ENCODE measurements at regions not wholly inside any gene's neighbourhood (a gene's known extent, or its start where the extent isn't known, plus 50 kb on each side); places are given as distances from the start of the nearest gene placed in this dataset.

- no peak for DNase-seq
Measured at GRCh38 chr6:87995461-87995860, 52.2 kb upstream of the SPACA1 start.

GRCh38 chr6:87993356-87993755, 54.3 kb upstream of the SPACA1 start:
- peak; percentile 91 for DNase-seq

- no peak for DNase-seq
Measured at GRCh38 chr6:87990871-87991270, 56.8 kb upstream of the SPACA1 start.

DNA sequence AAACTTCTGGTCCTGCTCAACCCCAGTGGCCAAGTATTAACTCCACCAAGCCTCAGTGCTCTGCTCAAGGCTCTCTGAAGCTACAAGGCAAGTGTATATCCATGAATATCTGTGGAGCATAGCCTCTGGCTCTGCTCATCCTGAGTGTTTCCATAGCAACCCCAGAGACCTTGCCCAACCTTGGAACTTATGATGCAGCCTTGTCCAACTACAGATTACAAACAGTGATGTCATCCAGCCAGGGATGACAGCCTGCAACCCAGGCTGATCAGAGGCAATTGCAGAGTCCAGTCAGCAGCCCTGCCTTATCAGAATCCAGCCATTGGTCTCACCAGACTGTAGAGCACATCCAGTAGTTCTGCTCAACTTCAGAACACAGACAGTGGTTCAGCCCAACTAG, 65.5 kb upstream of the SPACA1 start:
- peak; percentile 31 for DNase-seq

GRCh38 chr6:87979737-87980136, 67.9 kb upstream of the SPACA1 start:
- no peak for DNase-seq

DNA sequence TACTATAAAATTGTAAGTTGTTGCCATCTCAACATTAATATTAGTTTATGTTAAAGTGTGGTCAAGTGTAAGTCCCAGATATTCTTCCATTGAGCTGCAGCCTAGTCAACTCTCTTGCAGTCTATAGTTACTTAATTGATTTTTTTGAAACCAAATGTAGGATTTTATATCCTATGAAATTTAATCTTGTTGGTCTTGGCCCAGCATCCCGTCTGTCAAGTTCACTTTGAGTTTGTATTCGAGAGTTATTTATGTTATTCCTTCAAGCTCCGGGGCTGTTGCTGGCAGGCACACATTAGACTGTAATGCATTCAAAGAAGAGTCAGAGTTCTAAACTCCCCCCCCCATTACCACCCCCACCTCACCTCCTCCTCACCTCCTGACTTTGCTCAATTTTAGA, 71.0 kb upstream of the SPACA1 start:
- DNase-seq = peak; percentile 39

DNA sequence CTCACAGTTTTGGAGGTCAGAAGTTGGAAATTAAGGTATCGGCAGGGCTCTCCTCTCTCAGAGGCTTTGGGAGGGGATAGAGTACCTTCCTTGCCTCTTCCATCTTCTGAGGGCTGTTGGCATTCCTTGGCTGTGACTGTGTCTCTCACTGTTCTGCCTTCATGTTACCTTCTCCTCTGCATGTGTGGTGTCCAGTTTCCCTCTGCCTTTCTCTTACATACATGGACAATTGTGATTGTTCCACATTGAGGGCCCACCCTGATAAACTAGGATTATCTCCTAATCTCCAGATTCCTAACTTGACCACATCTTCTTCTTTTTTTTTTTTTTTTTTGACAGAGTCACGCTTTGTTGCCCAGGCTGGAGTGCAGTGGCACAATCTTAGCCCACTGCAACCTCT, 72.1 kb upstream of the SPACA1 start:
- DNase-seq = no peak

- DNase-seq = no peak
Measured at GRCh38 chr6:87972279-87972678, 75.4 kb upstream of the SPACA1 start.

GRCh38 chr6:87971605-87972262, 75.9 kb upstream of the SPACA1 start:
- DNase-seq = no peak

DNA sequence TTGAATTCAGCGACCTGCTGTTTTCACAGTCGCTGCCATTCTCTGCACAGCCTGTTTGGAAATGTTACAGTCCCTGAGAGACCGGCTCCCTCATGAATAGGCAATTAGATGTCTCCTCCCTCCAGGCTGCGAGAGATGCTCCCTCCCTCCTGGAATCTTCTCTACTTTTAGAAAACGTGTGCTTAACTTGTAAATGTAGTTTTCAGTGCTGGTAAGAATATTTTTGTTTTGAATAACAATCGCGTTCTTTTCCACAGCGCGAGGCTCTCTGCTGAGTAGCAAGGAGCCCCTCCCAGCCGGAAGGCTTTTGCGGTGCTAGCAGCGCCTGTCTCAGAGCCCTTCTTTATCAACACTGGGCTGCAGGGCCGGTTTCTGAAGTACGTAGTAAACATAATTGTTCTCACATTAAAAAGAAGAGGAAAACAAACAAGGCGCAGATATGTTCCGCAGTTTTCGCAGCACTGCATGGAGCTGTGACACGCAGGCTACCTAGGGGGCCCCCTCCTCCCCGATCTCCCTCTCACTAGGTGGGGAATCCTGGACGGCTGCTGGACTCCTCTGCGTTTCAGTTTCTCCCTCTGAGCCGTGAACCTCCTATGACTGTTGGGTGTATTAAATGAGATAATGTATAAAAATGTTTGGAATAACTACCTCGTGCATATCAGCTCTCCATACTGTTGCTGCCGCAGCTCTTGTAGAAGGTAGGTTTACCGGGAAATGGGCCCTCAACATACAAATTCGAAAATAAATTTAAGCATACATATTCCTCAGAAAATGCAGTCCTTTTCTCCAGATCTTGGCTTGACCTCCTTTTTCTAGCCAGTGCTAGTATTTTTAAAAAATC, 79.0 kb upstream of the SPACA1 start:
- no peak for DNase-seq

- no peak for DNase-seq
Measured at GRCh38 chr6:87965806-87966205, 81.8 kb upstream of the SPACA1 start.

DNA sequence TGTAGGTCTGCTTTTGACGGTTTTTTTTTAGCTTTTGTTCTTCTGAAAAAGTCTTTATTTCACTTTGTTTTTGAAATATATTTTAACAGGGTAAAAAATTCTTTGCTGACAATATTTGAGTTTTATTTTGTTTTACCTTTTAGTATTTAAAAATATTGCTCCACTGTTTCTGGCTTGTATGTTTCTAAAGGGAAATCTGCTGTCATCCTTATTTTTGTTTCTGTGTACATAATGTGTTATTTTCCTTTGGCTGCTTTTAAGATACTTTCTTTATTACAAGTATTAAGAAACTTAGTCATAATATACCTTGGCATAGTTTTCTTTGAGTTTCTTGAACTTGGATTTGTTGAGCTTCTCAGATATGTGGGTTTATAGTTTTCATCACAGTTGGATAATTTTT, 88.6 kb upstream of the SPACA1 start:
- DNase-seq = no peak

- DNase-seq = no peak
Measured at GRCh38 chr6:87951751-87952150, 95.9 kb upstream of the SPACA1 start.

GRCh38 chr6:87950614-87951013, 97.0 kb upstream of the SPACA1 start:
- no peak for DNase-seq

DNA sequence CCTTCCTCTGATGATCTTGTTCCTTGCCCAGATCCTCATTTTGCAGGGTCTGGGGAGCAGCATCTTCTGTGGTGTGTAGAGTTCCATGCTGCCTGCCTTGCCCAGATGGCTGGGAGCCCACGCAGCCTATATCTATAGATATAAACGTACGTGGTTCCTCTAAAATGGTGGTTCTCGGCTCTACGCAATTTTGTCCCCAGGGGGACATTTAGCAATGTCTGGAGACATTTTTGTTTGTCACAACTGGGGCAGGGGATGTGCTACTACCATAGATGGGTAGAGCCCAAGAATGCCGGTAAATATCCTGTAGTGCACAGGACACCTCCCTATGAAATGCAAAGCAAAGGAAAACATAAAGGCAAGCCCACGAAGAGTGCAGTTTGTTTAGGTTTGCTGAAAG, 98.4 kb upstream of the SPACA1 start:
- DNase-seq = no peak

DNA sequence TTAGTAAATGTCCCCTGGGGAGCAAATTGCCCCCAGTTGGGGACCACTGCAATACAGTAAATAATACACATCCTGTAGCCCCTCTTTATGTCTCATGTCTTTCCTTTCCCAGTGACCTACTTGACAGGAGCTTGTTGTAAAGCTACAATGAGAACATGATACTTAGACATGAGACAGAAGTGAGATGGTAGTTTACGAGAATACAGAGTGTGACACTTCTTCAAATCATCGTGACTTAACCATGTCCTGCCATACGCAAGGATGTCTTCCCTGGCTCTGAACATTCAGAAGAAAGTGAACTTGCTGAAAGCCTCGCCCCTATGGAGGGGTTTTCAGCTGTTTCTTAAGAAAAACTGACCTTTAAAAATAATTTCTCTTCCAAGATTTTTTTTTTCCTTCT, 101.0 kb upstream of the SPACA1 start:
- DNase-seq = no peak

GRCh38 chr6:87945966-87946365, 101.7 kb upstream of the SPACA1 start:
- DNase-seq = peak; percentile 98

DNA sequence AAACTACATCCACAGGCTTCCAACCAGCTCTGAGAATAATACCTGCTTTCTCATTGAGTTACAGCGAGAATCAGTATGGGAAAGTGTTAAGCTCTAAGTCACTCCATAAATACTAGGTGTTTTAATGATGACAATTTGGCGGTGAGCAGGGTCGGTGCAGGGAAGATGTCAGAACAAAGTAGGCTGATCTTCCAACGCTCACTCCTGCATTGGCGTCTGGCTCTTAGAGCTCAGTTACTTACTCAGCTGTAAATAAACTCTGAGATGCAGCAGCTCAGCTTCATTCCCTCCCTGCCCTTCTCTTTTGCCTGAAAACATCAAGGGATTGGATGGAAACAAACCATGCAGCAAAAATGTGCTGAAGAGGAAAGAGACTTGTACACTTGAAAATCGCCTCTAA, 102.5 kb upstream of the SPACA1 start:
- peak; percentile 83 for DNase-seq

DNA sequence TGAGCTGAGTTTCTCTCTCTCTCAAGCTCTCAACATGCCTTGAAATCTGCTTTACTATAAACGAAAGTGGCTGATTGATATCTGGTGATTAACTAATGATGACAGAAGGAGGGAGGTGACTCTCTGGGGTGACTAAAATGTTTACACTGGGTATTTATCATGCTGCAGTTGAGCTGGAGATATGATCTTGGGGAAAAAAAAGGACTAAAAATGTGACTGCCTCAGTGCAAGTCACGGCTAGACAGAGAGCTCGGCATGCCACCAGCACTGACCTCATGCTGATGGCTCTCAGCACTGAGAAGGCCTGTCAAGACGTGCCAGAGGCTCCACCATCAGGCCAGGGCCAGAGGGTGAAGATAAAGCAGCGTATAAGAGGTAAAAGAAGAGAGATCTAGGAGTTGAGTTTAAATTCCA, 103.1 kb upstream of the SPACA1 start:
- DNase-seq = peak; percentile 97

DNA sequence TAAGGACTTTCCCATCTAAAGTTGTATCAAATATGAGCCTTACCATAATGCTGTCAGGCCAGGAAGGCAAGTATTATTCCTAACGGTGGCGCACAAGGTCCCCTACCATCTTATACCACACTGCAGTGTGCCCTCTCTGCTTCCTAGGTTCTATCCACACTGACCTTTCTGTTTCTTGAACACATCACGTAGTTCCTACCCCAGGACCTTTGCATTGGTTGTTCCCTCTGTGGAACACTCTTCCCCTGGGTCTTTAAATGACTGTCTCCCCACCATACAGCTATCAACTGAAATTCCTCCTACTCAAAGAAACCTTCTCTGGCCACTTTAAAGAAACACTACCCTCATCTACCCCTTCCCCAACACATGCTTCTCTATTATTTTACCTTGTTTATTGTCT, 104.5 kb upstream of the SPACA1 start:
- no peak for DNase-seq

DNA sequence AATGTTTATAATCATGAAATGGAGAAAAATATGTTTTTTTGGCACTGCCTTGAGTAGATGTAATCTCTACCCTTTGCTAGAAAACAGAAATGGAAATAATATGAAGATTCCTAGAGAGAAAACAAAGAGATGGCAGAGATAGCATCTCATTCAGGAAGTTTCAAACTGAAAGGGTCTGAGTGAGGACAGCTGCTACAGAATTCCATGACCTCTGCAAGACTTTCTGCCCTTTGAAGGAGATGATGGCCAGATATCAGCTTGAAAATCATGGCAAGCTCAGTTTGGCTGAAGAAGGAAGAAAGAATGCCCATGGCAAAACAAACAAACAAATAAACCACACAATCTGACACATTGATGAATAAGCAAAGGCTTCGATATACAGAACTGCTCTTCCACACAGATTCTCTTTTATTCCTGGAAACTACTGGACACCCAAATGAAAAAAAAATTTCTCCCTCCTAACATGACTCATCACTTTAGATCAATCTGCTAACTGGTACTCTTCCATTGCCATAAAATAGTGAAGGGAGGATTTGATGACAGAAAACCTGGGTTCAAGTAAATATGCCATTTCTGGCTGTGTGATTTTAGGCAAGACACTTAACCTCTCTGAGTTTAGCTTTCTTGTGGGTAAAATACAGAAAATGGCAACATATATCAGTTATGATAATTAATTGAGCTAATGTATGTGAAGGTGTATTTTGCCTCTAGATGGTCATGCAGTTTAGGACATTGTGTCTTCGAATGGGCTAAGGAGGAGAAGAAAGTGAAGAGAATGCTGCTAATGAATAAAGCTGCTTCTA, 105.9 kb upstream of the SPACA1 start:
- DNase-seq = no peak

- DNase-seq = no peak
Measured at GRCh38 chr6:87939776-87940175, 107.9 kb upstream of the SPACA1 start.

DNA sequence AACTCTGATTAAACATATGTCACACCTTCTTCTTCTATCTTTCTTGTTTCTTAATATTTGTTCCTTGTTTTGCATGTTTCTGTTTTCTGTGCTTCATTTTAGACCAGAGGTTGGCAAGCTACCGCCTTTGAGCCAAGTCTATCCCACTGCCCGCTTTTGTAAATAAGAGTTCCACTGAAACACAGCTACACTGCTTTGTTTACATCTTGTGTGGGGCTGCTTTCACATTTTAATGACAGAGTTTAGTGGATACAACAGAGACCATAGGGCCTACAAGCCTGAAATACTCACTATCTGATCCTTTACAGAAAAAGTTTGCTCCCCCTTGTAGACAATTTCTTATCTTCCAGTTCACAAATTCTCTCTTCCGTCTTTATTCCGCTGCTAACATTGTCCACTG, 109.4 kb upstream of the SPACA1 start:
- DNase-seq = no peak

- DNase-seq = no peak
Measured at GRCh38 chr6:87936065-87936464, 111.6 kb upstream of the SPACA1 start.

Data from NCI-H446 treated with DMSO at 0.1 percent for 48 hours (cell line).